Skeletal muscle tissue (tissue), 3 donors: ENCODE measurements at regions not wholly inside any gene's neighbourhood (a gene's known extent, or its start where the extent isn't known, plus 50 kb on each side); places are given as distances from the start of the nearest gene placed in this dataset.

Experiments used
- H3K27ac ChIP-seq: one replicate; pipeline ENCODE4 v1.7.0; 2013; ENCODE audit warnings: mild to moderate bottlenecking, low read depth, low read length, inconsistent platforms
- H3K27me3 ChIP-seq, 3 donors: one replicate each; pipeline ENCODE4 v1.7.0; 2013; ENCODE audit warnings: low read length in 3 of 3; ENCODE audit not compliant: control insufficient read depth in 3 of 3, insufficient read depth in 3 of 3
- H3K36me3 ChIP-seq, 3 donors: one replicate each; pipeline ENCODE4 v1.7.0; 2013; ENCODE audit warnings: low read length in 3 of 3; ENCODE audit not compliant: control insufficient read depth in 3 of 3, insufficient read depth in 3 of 3
- H3K4me1 ChIP-seq, 3 donors: one replicate each; pipeline ENCODE4 v1.7.0; 2013; ENCODE audit warnings: low read length in 3 of 3, mild to moderate bottlenecking in 3 of 3; ENCODE audit not compliant: control insufficient read depth in 3 of 3, insufficient read depth in 3 of 3
- H3K4me3 ChIP-seq, 3 donors: one replicate each; pipeline ENCODE4 v1.7.0; 2013; ENCODE audit warnings: low read length in 3 of 3
- H3K9ac ChIP-seq, 3 donors: one replicate each; pipeline ENCODE4 v1.7.0; 2013; ENCODE audit warnings: low read length in 3 of 3, mild to moderate bottlenecking in 3 of 3, moderate library complexity in 2 of 3, low read depth in 1 of 3
- H3K9me3 ChIP-seq, 3 donors: one replicate each; pipeline ENCODE4 v1.7.0; 2013; ENCODE audit warnings: low read length in 3 of 3; ENCODE audit not compliant: control insufficient read depth in 3 of 3
- donor health status: Osteomylitis.

DNA sequence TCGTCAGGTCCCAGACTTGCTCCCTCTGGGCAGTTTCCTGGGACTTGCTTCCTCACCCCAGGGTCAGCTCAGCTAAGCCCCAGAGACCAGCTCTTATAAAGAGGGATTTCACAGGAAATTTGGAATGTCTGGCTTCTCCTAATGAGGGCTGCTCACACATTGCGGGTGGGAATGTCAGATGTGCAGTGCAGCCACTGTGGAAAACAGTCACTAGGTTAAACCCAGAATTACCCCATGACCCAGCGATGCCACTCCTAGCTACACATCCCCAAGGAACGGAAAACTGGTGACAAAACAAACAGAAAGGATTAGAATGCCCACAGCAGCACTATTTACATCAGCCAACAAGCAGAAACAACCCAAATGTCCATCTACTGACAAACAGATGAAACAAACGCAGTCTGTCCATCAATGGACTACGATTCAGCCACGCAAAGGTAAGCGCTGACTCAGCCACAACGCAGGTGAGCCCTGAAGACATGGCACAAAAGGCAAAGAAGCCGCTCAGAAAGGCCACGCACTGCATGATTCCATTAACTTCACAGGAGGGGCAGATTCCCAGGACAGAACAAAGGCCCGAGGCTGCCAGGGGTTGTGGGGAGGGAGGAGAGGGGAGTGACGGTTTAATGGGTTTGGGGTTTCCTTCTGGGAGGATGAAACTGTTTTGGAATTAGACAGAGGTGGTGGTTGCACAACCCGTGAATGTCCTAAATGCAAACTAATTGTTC lies 63.0 kb downstream of the NCOR2 start:
- H3K27ac ChIP-seq = no peak overlapping the region
- peaks cover 83 to 98% (median 94%) of the 10 kb centered on the region in 3 donors for H3K4me1 ChIP-seq
- peak overlapping the region in 1 of 3 donors; percentile 10 for H3K9ac ChIP-seq

DNA sequence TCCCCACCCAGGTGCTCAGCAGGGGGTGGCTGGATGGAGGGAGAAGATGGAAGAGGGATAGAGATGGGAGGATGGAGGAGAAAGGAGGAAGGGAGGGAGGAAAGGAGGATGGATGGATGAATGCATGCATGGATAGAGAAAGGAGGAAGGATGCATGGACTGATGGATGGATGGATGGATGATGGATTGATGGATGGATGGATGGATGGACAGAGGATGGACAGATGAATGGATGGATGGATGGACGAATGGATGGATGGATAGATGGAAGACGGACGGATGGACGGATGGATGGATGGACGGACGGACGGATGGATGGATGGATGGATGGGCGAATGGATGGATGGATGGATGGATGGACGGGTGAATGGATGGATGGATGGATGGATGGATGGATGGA lies 64.1 kb downstream of the NCOR2 start:
- peaks cover 83 to 98% (median 94%) of the 10 kb centered on the region in 3 donors for H3K4me1 ChIP-seq
- H3K27me3 ChIP-seq = no peaks in the 10 kb centered on the region
- no peak overlapping the region for H3K4me3 ChIP-seq
- H3K9ac ChIP-seq = no peak overlapping the region
- no peak overlapping the region for H3K27ac ChIP-seq
- H3K9me3 ChIP-seq = no peaks in the 10 kb centered on the region
- H3K36me3 ChIP-seq = no peaks in the 10 kb centered on the region

More for the DNA sequence above, 63.0 kb downstream of the NCOR2 start:
- Histone ChIP-seq H3K9me3 (no peaks in the 10 kb centered on the region), H3K27me3 (no peaks in the 10 kb centered on the region), H3K36me3 (no peaks in the 10 kb centered on the region), H3K4me3 (no peak overlapping the region)

DNA sequence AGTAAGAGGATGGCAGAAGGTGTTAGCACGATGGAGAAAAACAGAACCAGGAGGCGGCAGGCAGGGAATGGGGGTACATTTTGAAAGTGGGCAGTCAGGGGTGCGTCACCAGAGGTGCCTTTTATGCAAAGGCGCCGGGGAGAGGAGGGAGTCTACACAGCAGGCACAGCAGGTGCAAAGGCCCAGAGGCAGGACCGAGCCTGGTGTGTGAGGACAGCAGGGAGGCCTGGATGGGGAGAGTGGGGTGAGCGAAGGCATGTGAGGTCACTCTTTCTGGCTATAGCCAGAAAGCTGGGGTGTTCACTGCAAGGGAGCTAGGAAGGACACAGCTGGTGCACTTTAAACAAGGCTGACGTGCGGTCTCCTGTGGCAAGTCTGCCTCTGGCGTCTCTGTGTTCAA lies 65.0 kb downstream of the NCOR2 start:
- Histone ChIP-seq H3K27ac (no peak overlapping the region), H3K27me3 (no peaks in the 10 kb centered on the region), H3K4me1 (peaks cover 83 to 98% (median 94%) of the 10 kb centered on the region in 3 donors)

DNA sequence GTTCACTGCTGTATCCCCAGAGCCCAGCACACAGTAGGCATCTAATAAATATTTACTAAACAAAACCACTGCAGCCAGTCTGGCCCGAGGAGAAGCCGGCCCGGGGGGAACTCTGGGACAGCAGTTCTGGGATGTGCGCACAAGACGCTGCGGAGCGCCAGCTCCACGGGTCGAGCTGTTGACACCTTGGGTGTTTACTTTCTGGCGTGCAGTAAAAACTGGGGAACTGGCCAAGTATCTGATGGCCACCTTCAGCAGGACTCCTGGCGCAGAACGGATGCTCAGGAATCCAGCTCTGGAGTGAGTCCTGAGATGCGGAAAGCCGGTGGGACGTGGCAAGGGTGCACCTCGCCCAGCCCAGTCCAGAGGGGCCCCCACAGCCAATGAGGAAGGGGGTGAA lies 65.6 kb downstream of the NCOR2 start:
- Histone ChIP-seq H3K4me1 (peaks cover 83 to 98% (median 94%) of the 10 kb centered on the region in 3 donors), H3K27ac (no peak overlapping the region), H3K36me3 (peaks cover 0 to 2% (median 0%) of the 10 kb centered on the region in 3 donors), H3K9ac (peak overlapping the region in 1 of 3 donors; percentile 60), H3K4me3 (no peak overlapping the region), H3K9me3 (no peaks in the 10 kb centered on the region), H3K27me3 (no peaks in the 10 kb centered on the region)

More for the DNA sequence above, 65.0 kb downstream of the NCOR2 start:
- H3K9ac ChIP-seq = no peak overlapping the region
- no peak overlapping the region for H3K4me3 ChIP-seq
- H3K9me3 ChIP-seq = no peaks in the 10 kb centered on the region
- H3K36me3 ChIP-seq = no peaks in the 10 kb centered on the region

DNA sequence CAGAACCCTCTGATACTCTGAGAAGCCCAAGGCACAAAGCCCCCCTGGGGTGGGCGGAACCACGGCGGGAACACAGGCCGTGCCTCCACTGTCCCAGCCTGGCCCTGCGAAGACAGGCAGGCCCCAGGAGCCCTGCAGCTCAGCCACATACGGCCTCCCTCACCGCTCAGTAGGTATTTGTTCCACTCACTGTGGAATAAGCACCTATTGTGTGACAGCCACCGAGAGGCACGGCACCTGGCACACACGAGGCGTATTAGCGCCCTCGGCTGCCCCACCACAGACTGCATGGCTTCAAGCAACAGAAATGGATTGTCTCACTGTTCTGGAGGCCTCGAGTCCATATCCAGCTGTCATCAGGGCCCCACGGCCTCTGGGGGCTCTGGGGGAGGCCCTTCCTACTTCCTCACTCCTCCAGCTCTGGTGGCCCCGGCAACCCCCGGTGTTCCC lies 66.3 kb downstream of the NCOR2 start:
- H3K4me3 ChIP-seq = no peak overlapping the region
- no peaks in the 10 kb centered on the region for H3K27me3 ChIP-seq
- peak overlapping the region in 1 of 3 donors; percentile 60 for H3K9ac ChIP-seq
- no peak overlapping the region for H3K27ac ChIP-seq
- H3K4me1 ChIP-seq = peaks cover 84 to 98% (median 95%) of the 10 kb centered on the region in 3 donors
- H3K9me3 ChIP-seq = no peaks in the 10 kb centered on the region
- peaks cover 0 to 2% (median 0%) of the 10 kb centered on the region in 3 donors for H3K36me3 ChIP-seq

DNA sequence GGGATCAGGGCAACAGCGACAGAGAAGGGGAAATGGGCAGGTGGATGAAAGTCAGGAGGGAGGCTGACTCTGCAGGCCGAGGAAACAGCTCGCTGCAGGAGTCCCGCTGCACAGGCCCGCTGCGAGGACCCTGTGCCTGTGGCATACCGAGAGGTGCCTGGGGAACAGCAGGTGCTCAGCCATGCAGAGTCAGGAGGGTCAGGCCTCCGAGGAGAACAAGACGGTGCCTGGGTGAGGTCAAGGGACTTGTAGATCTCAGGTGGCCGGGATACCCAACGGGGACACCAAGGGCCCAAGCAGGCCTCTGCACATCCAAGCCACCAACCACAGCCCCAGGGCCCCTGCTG lies 67.5 kb downstream of the NCOR2 start:
- Histone ChIP-seq H3K9ac (peak overlapping the region in 1 of 3 donors; percentile 45), H3K27me3 (no peaks in the 10 kb centered on the region), H3K4me1 (peaks cover 74 to 96% (median 90%) of the 10 kb centered on the region in 3 donors), H3K27ac (peak overlapping the region; percentile 19), H3K9me3 (no peaks in the 10 kb centered on the region), H3K4me3 (no peak overlapping the region), H3K36me3 (peaks cover 0 to 5% (median under 1%) of the 10 kb centered on the region in 3 donors)

DNA sequence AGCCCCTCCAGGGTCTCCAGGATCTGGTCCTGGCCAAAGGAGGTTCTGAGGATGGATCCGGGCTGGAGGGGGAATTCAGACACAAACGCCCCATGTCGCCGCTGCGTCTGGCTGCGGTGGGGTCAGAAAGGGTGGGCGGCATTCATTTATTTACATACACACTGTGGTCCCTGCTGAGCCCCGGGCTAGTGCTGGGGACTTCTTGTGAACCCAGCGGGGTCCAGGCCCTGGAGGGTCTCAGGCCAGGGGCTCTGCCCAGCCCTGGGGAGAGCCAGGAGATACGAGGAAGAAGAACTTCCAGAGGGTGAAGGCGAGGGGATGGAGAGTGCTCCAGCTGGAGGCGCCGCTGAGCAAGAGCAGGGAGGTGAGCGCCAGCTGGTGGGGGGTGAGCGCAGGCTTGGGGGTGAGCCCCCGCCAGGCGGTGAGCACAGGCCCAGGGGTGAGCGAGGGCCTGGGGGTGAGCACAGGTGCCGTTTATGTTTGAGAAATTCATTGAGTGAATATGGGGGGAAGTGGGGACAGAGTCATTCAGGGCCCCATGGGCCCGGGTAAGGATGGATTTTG lies 68.1 kb downstream of the NCOR2 start:
- Histone ChIP-seq H3K9ac (peak overlapping the region in 2 of 3 donors; percentile 23 to 68), H3K27ac (no peak overlapping the region), H3K36me3 (peaks cover 0 to 10% (median 7%) of the 10 kb centered on the region in 3 donors), H3K27me3 (no peaks in the 10 kb centered on the region), H3K9me3 (no peaks in the 10 kb centered on the region), H3K4me3 (no peak overlapping the region), H3K4me1 (peaks cover 68 to 91% (median 84%) of the 10 kb centered on the region in 3 donors)

DNA sequence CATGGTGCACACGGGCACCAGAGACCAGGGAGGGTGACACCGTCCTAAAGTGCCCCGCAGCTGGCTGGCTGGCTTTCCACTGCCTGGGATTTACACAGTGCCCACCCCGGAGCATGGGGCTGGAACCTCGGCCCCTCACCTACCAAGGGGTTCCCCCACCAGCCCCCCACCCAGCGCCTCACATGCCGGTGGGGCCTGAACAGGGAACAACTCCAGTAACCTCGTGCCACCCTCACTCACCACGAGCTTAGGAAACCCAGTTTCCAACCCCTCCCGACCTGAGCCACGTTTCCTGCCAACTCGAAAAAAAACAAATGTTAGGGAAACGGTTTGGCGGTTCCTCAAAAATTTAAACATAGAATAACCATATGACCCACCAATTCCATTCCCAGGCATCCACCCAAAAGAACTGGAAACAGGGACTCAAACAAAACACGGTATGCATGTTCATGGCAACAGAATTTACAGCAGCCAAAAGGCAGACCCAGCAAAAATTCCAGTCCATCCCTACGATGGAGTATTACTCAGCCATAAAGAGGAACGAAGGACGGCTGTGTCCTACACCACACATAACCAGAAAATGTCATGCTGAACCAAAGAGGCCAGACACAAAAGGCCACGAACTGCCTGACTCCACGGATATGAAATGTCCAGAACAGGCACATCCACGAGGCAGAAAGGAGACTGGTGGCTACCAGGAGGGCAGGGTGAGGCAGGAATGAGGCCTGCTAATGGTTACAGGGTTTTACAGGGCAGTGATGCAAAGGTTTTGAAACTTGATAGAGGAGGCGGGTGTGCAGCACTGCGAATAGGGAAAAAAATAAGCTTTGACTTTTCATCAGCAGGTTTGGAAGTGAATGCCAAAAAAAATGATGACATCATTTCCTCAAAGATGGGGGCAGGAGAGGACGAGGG lies 68.9 kb downstream of the NCOR2 start:
- Histone ChIP-seq H3K36me3 (peaks cover 5 to 17% (median 13%) of the 10 kb centered on the region in 3 donors), H3K9me3 (no peaks in the 10 kb centered on the region), H3K4me1 (peaks cover 65 to 87% (median 78%) of the 10 kb centered on the region in 3 donors), H3K27ac (peak overlapping the region; percentile 43), H3K27me3 (no peaks in the 10 kb centered on the region), H3K9ac (peak overlapping the region in 2 of 3 donors; percentile 23 to 68), H3K4me3 (peak overlapping the region in 1 of 3 donors; percentile 29)

DNA sequence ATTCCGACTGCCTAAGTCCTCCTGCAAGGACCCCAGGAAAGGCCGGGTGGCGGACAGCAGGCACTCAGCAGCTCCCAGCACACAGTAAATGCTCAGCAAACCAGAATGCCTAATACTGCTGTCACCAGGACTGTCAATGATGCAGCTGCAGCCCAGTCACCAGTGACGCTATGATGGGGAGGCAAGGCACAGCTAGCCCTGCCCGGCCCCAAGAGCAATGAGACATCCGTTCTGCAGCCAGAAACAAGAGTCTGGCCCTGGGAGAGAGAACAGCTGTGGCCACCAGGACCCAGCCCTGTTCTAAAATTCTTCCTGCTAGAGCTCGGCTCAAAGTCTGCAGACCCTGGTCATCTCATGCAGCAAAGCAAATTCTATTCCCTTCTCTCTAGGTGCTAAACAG lies 69.8 kb downstream of the NCOR2 start:
- H3K36me3 ChIP-seq = peaks cover 12 to 17% (median 15%) of the 10 kb centered on the region in 3 donors
- H3K27me3 ChIP-seq = no peaks in the 10 kb centered on the region
- H3K4me3 ChIP-seq = peak overlapping the region in 1 of 3 donors; percentile 9
- peaks cover 65 to 79% (median 71%) of the 10 kb centered on the region in 3 donors for H3K4me1 ChIP-seq
- no peaks in the 10 kb centered on the region for H3K9me3 ChIP-seq
- H3K27ac ChIP-seq = peak overlapping the region; percentile 43
- H3K9ac ChIP-seq = peak overlapping the region in 1 of 3 donors; percentile 60
